HepG2 (cell line): ENCODE measurements at regions not wholly inside any gene's neighbourhood (a gene's known extent, or its start where the extent isn't known, plus 50 kb on each side); places are given as distances from the start of the nearest gene placed in this dataset.

Source experiments
- ATAC-seq: fragments of 200-7000 bp; cut with Tn5 transposase; 3 replicates; pipeline ENCODE4 v1.9.1; 2020; ENCODE audit warnings: mild to moderate bottlenecking, moderate library complexity
- BruUV-seq: library from RNA; stranded (reverse); fragments of 400-500 nt; replicated peaks from 2 replicates; lab custom pipeline; 2021; lab: Mats Ljungman, UMichigan
- CTCF ChIA-PET: fragments of 300-600 bp; formaldehyde crosslinking; extraction: SDS; loops from one replicate; lab custom pipeline; 2021; ENCODE audit warnings: low total read pairs, inconsistent platforms, low intra/inter-chr PET ratio; lab: Yijun Ruan, JAX
- POLR2A ChIA-PET: fragments of 350-600 bp; sonication (Branson Sonifier 250); formaldehyde crosslinking; loops from one replicate; lab custom pipeline; 2020; ENCODE audit warnings: antibody characterized with exemption, inconsistent platforms; lab: Yijun Ruan, JAX
- DNase-seq: peaks from one replicate; pipeline ENCODE4 v3.0.0-alpha.2; 2015; ENCODE audit warnings: low spot score
- FAIRE-seq: peaks from 3 replicates; lab custom pipeline; 2011; peaks lifted over from hg19 to GRCh38; lab: Jason Lieb, UNC
- H2AFZ ChIP-seq: one replicate; pipeline ENCODE4 v1.6.1; 2011; ENCODE audit warnings: low read length, inconsistent platforms
- H3K27ac ChIP-seq: fragments of 300-600 bp; 3 replicates; pipeline ENCODE4 v1.8.0; 2011; ENCODE audit warnings: mixed run types, mild to moderate bottlenecking, mixed read lengths, low read length, inconsistent platforms; ENCODE audit not compliant: insufficient read depth; ENCODE audit errors: extremely low read length
- H3K27me3 ChIP-seq, 2 experiments: fragments of 200-600 bp in 1 of 2; 2 replicates in 1 of 2; 3 replicates in 1 of 2; pipeline versions ENCODE4 v1.6.0 to v1.8.0; 2011; ENCODE audit warnings: low read length in 2 of 2, mild to moderate bottlenecking in 2 of 2, moderate library complexity in 2 of 2, inconsistent platforms in 1 of 2; ENCODE audit not compliant: insufficient read depth in 2 of 2, control insufficient read depth in 1 of 2
- H3K36me3 ChIP-seq, 2 experiments: fragments of 200-600 bp in 1 of 2; replicated peaks in 1 of 2; 2 replicates in 1 of 2; 3 replicates in 1 of 2; pipeline versions ENCODE4 v1.5.1 to v1.8.0; 2011; ENCODE audit warnings: low read length in 2 of 2, inconsistent platforms in 1 of 2; ENCODE audit not compliant: insufficient read depth in 2 of 2, control insufficient read depth in 1 of 2
- H3K4me1 ChIP-seq: 2 replicates; pipeline ENCODE4 v1.5.1; 2012; ENCODE audit warnings: low read length, inconsistent platforms; ENCODE audit not compliant: insufficient read depth
- H3K4me2 ChIP-seq: 2 replicates; pipeline ENCODE4 v1.6.0; 2011; ENCODE audit warnings: low read depth, low read length, inconsistent platforms
- H3K4me3 ChIP-seq, 3 experiments: fragments of 200-600 bp in 1 of 3; sonication (generic), shearing (Covaris generic) in 1 of 3; replicated peaks in 1 of 3; 2 replicates each; pipeline ENCODE4 v1.5.1; 2011 to 2016; ENCODE audit warnings: low read length in 3 of 3, inconsistent platforms in 2 of 3, low read depth in 2 of 3, mild to moderate bottlenecking in 2 of 3, control low read depth in 1 of 3, mixed read lengths in 1 of 3; ENCODE audit not compliant: insufficient read depth in 1 of 3
- H3K79me2 ChIP-seq: one replicate; pipeline ENCODE4 v1.6.1; 2011; ENCODE audit warnings: low read length, inconsistent platforms; ENCODE audit not compliant: insufficient read depth
- H3K9ac ChIP-seq: 2 replicates; pipeline ENCODE4 v1.6.0; 2011; ENCODE audit warnings: mild to moderate bottlenecking, low read depth, low read length, inconsistent platforms; ENCODE audit not compliant: insufficient read depth
- H3K9me3 ChIP-seq: 2 replicates; pipeline ENCODE4 v1.5.1; 2012; ENCODE audit warnings: mild to moderate bottlenecking, low read length
- H4K20me1 ChIP-seq: 2 replicates; pipeline ENCODE4 v1.6.0; 2011; ENCODE audit warnings: inconsistent platforms, mild to moderate bottlenecking, low read length, moderate library complexity; ENCODE audit not compliant: insufficient read depth
- KDM2A ChIP-seq: sonication (generic); formaldehyde crosslinking; IDR thresholded peaks from 2 replicates; pipeline ENCODE4 v1.4.0; 2020; ENCODE audit warnings: low read depth, missing genetic modification reagents, borderline replicate concordance
- MLLT10 ChIP-seq: sonication (generic); formaldehyde crosslinking; IDR thresholded peaks from 2 replicates; pipeline ENCODE4 v1.4.0; 2020; ENCODE audit warnings: missing genetic modification reagents
- ZBTB38 ChIP-seq: sonication (generic); formaldehyde crosslinking; IDR thresholded peaks from 2 replicates; pipeline ENCODE4 v1.5.1; 2020; ENCODE audit warnings: mild to moderate bottlenecking, missing genetic modification reagents
- ZNF121 ChIP-seq: sonication (generic); formaldehyde crosslinking; IDR thresholded peaks from 2 replicates; pipeline ENCODE4 v1.5.0; 2020; ENCODE audit warnings: mild to moderate bottlenecking, missing genetic modification reagents
- ZNF691 ChIP-seq: sonication (generic); formaldehyde crosslinking; IDR thresholded peaks from 2 replicates; pipeline ENCODE4 v1.4.0; 2020; ENCODE audit warnings: missing genetic modification reagents, low read depth, mild to moderate bottlenecking, borderline replicate concordance
- WGBS: methylation state at CpG from one replicate; pipeline ENCODE4 v1.1.6; 2017; ENCODE audit warnings: low lambda C conversion rate; 5-methylcytosine and 5-hydroxymethylcytosine counted together
- in situ Hi-C: cut with HindIII; loops from 2 replicates; pipeline ENCODE4 v1.10.0; 2017; ENCODE audit warnings: low pct_unique_long_range_greater_than_20kb; ENCODE audit not compliant: extremely low pct_ligation_motif_present
- intact Hi-C: fragments of 100-400 bp; cut with micrococcal nuclease; formaldehyde crosslinking; loops from one replicate; pipeline ENCODE4 v1.10.0; 2022; ENCODE audit not compliant: unreplicated experiment
- TF ChIP-seq, protein P1 (sequence below): sonication (generic); formaldehyde crosslinking; IDR thresholded peaks from 2 replicates; pipeline ENCODE4 v1.5.0; 2020; ENCODE audit warnings: missing genetic modification reagents

- FAIRE-seq (no peak), ATAC-seq (no peak), DNase-seq (no peak)
- 45% methylated on average over 3 of the region's 3 CpGs for WGBS
- Histone ChIP-seq H3K4me3 (no peak overlapping the region), H3K4me1 (no peaks in the 10 kb centered on the region), H4K20me1 (no peaks in the 10 kb centered on the region), H3K79me2 (no peaks in the 10 kb centered on the region), H3K27ac (no peak overlapping the region), H3K36me3 (no peaks in the 10 kb centered on the region), H2AFZ (no peak overlapping the region), H3K9me3 (no peaks in the 10 kb centered on the region; the same call in 1 of the 2 replicates), H3K27me3 (no peaks in the 10 kb centered on the region), H3K4me2 (no peak overlapping the region), H3K9ac (no peak overlapping the region)
- no peak for TF ChIP-seq KDM2A
- no peak for TF ChIP-seq ZNF121 (CRISPR knock-in tag)
- TF ChIP-seq ZNF691 (CRISPR knock-in tag): no peak
- CTCF ChIA-PET: no interaction called here
- intact Hi-C loops: no loop called here
- POLR2A ChIA-PET: no interaction called here
- in situ Hi-C loops: no loop called here
- no TSS peak for BruUV-seq
These were observed 189.9 kb downstream of the PRL start for GRCh38 chr6:22106961-22107360.

DNA sequence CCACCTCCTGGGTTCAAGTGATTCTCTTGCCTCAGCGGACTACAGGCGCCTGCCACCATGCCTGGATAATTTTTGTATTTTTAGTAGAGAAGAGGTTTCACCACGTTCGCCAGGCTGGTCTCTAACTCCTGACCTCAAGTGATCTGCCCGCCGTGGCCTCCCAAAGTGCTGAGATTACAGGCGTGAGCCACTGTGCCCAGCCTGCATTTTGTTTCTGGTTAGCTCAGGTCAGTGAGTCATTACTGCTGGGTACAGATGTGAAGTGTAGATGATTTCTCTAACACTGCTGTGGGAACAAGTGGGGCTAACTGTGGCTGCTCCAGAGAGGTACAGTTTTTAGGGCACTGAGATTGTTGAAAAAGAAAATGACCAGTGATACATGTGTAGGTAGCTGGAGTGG, 188.6 kb downstream of the PRL start:
- in situ Hi-C loops (no loop called here), intact Hi-C loops (no loop called here)
- ATAC-seq: no peak
- ChIA-PET CTCF (no interaction called here), POLR2A (no interaction called here)
- no peaks in the 10 kb centered on the region for H3K9me3 ChIP-seq
- H3K4me1 ChIP-seq: no peaks in the 10 kb centered on the region
- H3K9ac ChIP-seq: no peak overlapping the region
- DNase-seq: no peak
- H3K36me3 ChIP-seq: no peaks in the 10 kb centered on the region
- H2AFZ ChIP-seq: no peak overlapping the region
- H3K4me3 ChIP-seq: no peak overlapping the region
- no peak for TF ChIP-seq MLLT10 (CRISPR knock-in tag)
- TF ChIP-seq ZBTB38 (CRISPR knock-in tag): no peak
- TF ChIP-seq, protein P1, sequence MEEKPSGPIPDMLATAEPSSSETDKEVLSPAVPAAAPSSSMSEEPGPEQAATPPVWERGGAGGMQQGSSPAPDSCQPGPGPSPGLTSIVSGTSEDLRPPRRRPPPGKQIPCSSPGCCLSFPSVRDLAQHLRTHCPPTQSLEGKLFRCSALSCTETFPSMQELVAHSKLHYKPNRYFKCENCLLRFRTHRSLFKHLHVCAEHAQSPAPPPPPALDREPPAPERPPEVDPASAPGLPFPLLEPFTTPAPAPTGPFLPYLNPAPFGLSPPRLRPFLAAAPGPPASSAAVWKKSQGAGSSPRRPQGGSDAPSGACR (CRISPR knock-in tag): no peak
- TF ChIP-seq, all 625 proteins: peak for 0
- no peaks in the 10 kb centered on the region for H3K27me3 ChIP-seq
- WGBS: 27% methylated on average over 7 of the region's 7 CpGs
- H3K79me2 ChIP-seq: no peaks in the 10 kb centered on the region
- no TSS peak for BruUV-seq
- no peak overlapping the region for H3K27ac ChIP-seq
- FAIRE-seq: no peak
- H3K4me2 ChIP-seq: no peak overlapping the region
- no peaks in the 10 kb centered on the region for H4K20me1 ChIP-seq
